B cell (primary cell): ENCODE measurements at regions not wholly inside any gene's neighbourhood (a gene's known extent, or its start where the extent isn't known, plus 50 kb on each side); places are given as distances from the start of the nearest gene placed in this dataset.

Experiments
- ATAC-seq: fragments of 200-7000 bp; cut with Tn5 transposase; one replicate; pipeline ENCODE4 v1.10.0; 2021; ENCODE audit warnings: low read depth, mild to moderate bottlenecking, moderate number of reproducible peaks, moderate library complexity
- CTCF ChIA-PET: fragments of 350-600 bp; sonication (Branson Sonifier 250); formaldehyde crosslinking; loops from one replicate; lab custom pipeline; 2021; ENCODE audit warnings: antibody characterized with exemption, inconsistent platforms; lab: Charles Lee
- POLR2A ChIA-PET: fragments of 350-600 bp; sonication (Branson Sonifier 250); formaldehyde crosslinking; loops from one replicate; lab custom pipeline; 2021; ENCODE audit warnings: antibody characterized with exemption; lab: Charles Lee
- DNase-seq: peaks from one replicate; pipeline ENCODE4 v3.0.0; 2013
- H2AFZ ChIP-seq: 2 replicates; pipeline ENCODE4 v1.6.1; 2012; ENCODE audit warnings: mild to moderate bottlenecking, low read depth, low read length; ENCODE audit not compliant: insufficient read depth, poor library complexity, severe bottlenecking
- H3K27ac ChIP-seq, 2 donors: 1 replicate in 1 of 2; 2 replicates in 1 of 2; pipeline ENCODE4 v1.5.1; 2012 to 2013; ENCODE audit warnings: low read length in 2 of 2, mild to moderate bottlenecking in 2 of 2, moderate library complexity in 1 of 2
- H3K27me3 ChIP-seq, 4 experiments: fragments of 200-600 bp in 1 of 4; sonication (generic) in 1 of 4; replicated peaks in 1 of 4; 1 replicate in 2 of 4; 2 replicates in 2 of 4; pipeline versions ENCODE4 v1.6.1 to v1.7.0; 2013 to 2016; ENCODE audit warnings: low read length in 3 of 4, mild to moderate bottlenecking in 2 of 4, mixed read lengths in 1 of 4, moderate library complexity in 1 of 4; ENCODE audit not compliant: insufficient read depth in 4 of 4, control insufficient read depth in 3 of 4; ENCODE audit errors: control extremely low read depth in 1 of 4
- H3K36me3 ChIP-seq, 2 experiments: replicated peaks in 1 of 2; 1 replicate in 1 of 2; 2 replicates in 1 of 2; pipeline versions ENCODE4 v1.6.1 to v1.7.1; 2013; ENCODE audit warnings: low read length in 1 of 2; ENCODE audit not compliant: insufficient read depth in 2 of 2, control insufficient read depth in 1 of 2; ENCODE audit errors: control extremely low read depth in 1 of 2, extremely low read depth in 1 of 2
- H3K4me1 ChIP-seq, 2 donors: fragments of 200-600 bp in 1 of 2; sonication (generic) in 1 of 2; 1 replicate in 1 of 2; 2 replicates in 1 of 2; pipeline versions ENCODE4 v1.5.1 to v1.6.1; 2013 to 2017; ENCODE audit warnings: low read length in 2 of 2; ENCODE audit not compliant: control insufficient read depth in 2 of 2, insufficient read depth in 2 of 2
- H3K4me2 ChIP-seq: replicated peaks from 2 replicates; pipeline ENCODE3; 2012; ENCODE audit warnings: mild to moderate bottlenecking, low read depth, low read length; ENCODE audit not compliant: poor library complexity, severe bottlenecking
- H3K4me3 ChIP-seq, 5 experiments: fragments of 200-600 bp in 1 of 5; sonication (generic) in 1 of 5; 1 replicate in 3 of 5; 2 replicates in 2 of 5; pipeline versions ENCODE4 v1.5.1 to v1.7.0; 2011 to 2016; ENCODE audit warnings: low read length in 4 of 5, mild to moderate bottlenecking in 4 of 5, low read depth in 2 of 5, control low read depth in 1 of 5, moderate library complexity in 1 of 5; ENCODE audit not compliant: insufficient read depth in 1 of 5; ENCODE audit errors: control extremely low read depth in 1 of 5, extremely low read depth in 1 of 5
- H3K79me2 ChIP-seq: fragments of 200-600 bp; sonication (generic); one replicate; pipeline ENCODE4 v1.6.0; 2016; ENCODE audit warnings: low read length; ENCODE audit not compliant: control insufficient read depth, insufficient read depth
- H3K9ac ChIP-seq: fragments of 200-600 bp; sonication (generic); 2 replicates; pipeline ENCODE4 v1.6.1; 2017; ENCODE audit warnings: mild to moderate bottlenecking, low read length, moderate library complexity
- H3K9me3 ChIP-seq, 3 donors: one replicate each; pipeline versions ENCODE4 v1.6.1 to v1.7.1; 2013; ENCODE audit warnings: low read length in 2 of 3; ENCODE audit not compliant: control insufficient read depth in 2 of 3, insufficient read depth in 1 of 3; ENCODE audit errors: control extremely low read depth in 1 of 3
- H4K20me1 ChIP-seq: 2 replicates; pipeline ENCODE4 v1.6.0; 2012; ENCODE audit warnings: mild to moderate bottlenecking, low read length; ENCODE audit not compliant: insufficient read depth, control insufficient read depth, poor library complexity, severe bottlenecking
- H3K27ac Mint-ChIP-seq: one replicate; pipeline ENCODE4 v1.8.0; 2021; ENCODE audit warnings: mixed read lengths
- H3K27me3 Mint-ChIP-seq: one replicate; pipeline ENCODE4 v1.8.0; 2021; ENCODE audit warnings: mixed read lengths
- H3K4me1 Mint-ChIP-seq: one replicate; pipeline ENCODE4 v1.8.0; 2021; ENCODE audit warnings: mixed read lengths
- H3K4me3 Mint-ChIP-seq: one replicate; pipeline ENCODE4 v1.8.0; 2021; ENCODE audit warnings: mixed read lengths
- H3K9me3 Mint-ChIP-seq: one replicate; pipeline ENCODE4 v1.8.0; 2022; ENCODE audit warnings: mixed read lengths; ENCODE audit not compliant: insufficient read depth
- CTCF ChIP-seq: fragments of 200-600 bp; IDR thresholded peaks from one replicate; pipeline ENCODE4 v1.8.0; 2022; ENCODE audit warnings: antibody characterized with exemption, mild to moderate bottlenecking
- EZH2 ChIP-seq: IDR thresholded peaks from 2 replicates; pipeline ENCODE4 v1.6.1; 2012; ENCODE audit warnings: borderline replicate concordance, low read depth, mild to moderate bottlenecking, moderate library complexity, low read length; ENCODE audit not compliant: insufficient read depth, poor library complexity, severe bottlenecking
- WGBS: methylation state at CpG from one replicate; pipeline ENCODE4 v1.1.5; 2013; ENCODE audit warnings: missing lambda C conversion rate; ENCODE audit not compliant: insufficient coverage; 5-methylcytosine and 5-hydroxymethylcytosine counted together
- intact Hi-C: fragments of 100-400 bp; cut with micrococcal nuclease; formaldehyde crosslinking; loops from one replicate; pipeline ENCODE4 v1.10.0; 2022

GRCh38 chr4:120211408-120212015, 144.9 kb upstream of the MAD2L1 start:
- ATAC-seq (no peak), DNase-seq (no peak)
- no peak overlapping the region for H3K27ac ChIP-seq
- Mint-ChIP-seq H3K27ac (no peak overlapping the region), H3K9me3 (no peaks in the 10 kb centered on the region), H3K4me1 (no peaks in the 10 kb centered on the region), H3K4me3 (no peak overlapping the region), H3K27me3 (no peaks in the 10 kb centered on the region)
- ChIA-PET CTCF (no interaction called here), POLR2A (no interaction called here)
- no peaks in the 10 kb centered on the region for H4K20me1 ChIP-seq
- no peaks in the 10 kb centered on the region for H3K4me1 ChIP-seq
- TF ChIP-seq CTCF (no peak), EZH2 (no peak)
- WGBS: 90% methylated on average over 2 of the region's 4 CpGs
- no peaks in the 10 kb centered on the region for H3K9me3 ChIP-seq
- H3K4me3 ChIP-seq: no peak overlapping the region
- intact Hi-C loops: no loop called here
- H3K36me3 ChIP-seq: no peaks in the 10 kb centered on the region
- no peaks in the 10 kb centered on the region for H3K27me3 ChIP-seq
- H3K79me2 ChIP-seq: no peaks in the 10 kb centered on the region
- H2AFZ ChIP-seq: no peak overlapping the region
- no peak overlapping the region for H3K4me2 ChIP-seq
- no peak overlapping the region for H3K9ac ChIP-seq

- no peak overlapping the region for H3K27ac Mint-ChIP-seq
- ChIA-PET POLR2A (no interaction called here), CTCF (interaction anchor here (0.6 kb wide), 1 partner anchor 10 kb away, joined by 3 read pairs; no protein-coding TSS in a partner anchor)
- no peaks in the 10 kb centered on the region for H3K79me2 ChIP-seq
- H3K27me3 ChIP-seq: no peaks in the 10 kb centered on the region
- ATAC-seq (no peak), DNase-seq (no peak)
- H4K20me1 ChIP-seq: no peaks in the 10 kb centered on the region
- no peak overlapping the region for H2AFZ ChIP-seq
- no peak overlapping the region for H3K4me3 ChIP-seq
- no peaks in the 10 kb centered on the region for H3K4me1 ChIP-seq
- H3K27me3 Mint-ChIP-seq: no peaks in the 10 kb centered on the region
- no peak overlapping the region for H3K4me3 Mint-ChIP-seq
- TF ChIP-seq CTCF (no peak), EZH2 (no peak)
- H3K9ac ChIP-seq: no peak overlapping the region
- H3K4me2 ChIP-seq: no peak overlapping the region
- intact Hi-C loops: no loop called here
- H3K27ac ChIP-seq: no peak overlapping the region
- no peaks in the 10 kb centered on the region for H3K9me3 ChIP-seq
- H3K9me3 Mint-ChIP-seq: no peaks in the 10 kb centered on the region
- no peaks in the 10 kb centered on the region for H3K4me1 Mint-ChIP-seq
- H3K36me3 ChIP-seq: no peaks in the 10 kb centered on the region
- 100% methylated on average over 1 of the region's 4 CpGs for WGBS
These were observed 143.1 kb upstream of the MAD2L1 start for GRCh38 chr4:120209706-120210105.
